ENCODE measurements at regions not wholly inside any gene's neighbourhood (a gene's known extent, or its start where the extent isn't known, plus 50 kb on each side); places are given as distances from the start of the nearest gene placed in this dataset.

DNA sequence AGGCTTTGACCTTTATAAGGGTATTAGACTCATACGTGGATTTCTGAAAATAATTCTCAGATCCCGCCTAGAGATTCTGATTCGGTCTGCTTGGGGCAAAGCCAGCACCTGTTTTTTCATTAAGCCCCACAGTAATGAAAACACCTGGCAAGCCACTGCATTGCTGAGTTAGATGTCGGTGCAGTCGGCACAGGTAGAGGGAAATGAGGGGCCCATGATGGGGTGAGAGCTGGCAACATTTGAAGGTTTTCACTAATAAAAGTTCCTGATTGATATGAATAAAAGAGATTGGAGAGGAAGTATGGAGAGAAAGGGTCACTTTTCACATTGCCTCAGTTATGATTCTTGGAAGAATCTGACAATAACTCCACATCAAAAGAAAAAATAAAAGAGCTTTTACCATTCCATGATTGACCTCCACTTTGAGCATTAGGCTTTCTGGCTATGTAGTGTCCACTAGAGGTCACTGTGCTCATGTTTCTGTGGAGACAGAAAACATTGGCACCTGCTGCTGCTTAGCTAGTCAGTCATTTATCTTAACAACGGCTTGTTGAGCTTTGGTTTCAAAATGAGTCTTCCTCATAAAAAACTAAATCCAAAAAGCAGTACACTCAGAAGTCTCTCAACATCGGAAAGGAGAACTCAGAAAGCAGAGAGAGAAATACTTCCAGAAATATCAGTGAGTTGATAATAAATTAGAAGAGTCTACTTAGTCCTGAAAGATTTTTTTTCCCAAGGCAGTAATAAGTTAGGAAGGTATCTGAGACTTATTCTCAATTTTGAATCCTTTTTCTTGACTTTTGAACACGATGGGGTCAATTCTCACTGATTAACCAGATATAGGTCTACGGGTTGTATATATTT, 53.3 kb upstream of the KLHL31 start:
- no peak overlapping the region for H3K27ac ChIP-seq
- no peak for TF ChIP-seq ZFX (IDR thresholded peaks at IDR 0.05)
- peak; percentile 93 for TF ChIP-seq CTCF (conservative IDR thresholded peaks at IDR 0.05)

DNA sequence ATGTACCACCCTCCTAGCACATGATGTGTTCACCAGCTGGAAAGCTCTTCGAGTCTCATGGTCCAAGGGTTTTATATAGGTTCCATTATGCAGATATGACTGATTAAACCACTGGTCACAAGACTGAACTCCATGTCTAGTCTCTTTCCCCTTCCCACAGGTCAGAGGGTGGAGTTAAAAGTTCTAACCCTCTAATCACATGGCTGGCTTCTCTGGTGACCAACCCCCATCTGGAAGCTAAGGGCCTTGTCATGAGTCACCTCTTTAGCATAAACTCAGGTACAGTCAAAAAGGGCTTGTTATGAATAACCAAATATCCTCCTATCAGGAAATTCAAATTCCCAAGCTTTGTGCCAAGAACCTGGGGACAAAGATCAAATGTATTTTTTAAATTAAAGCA, 52.0 kb upstream of the KLHL31 start:
- H3K27ac ChIP-seq: no peak overlapping the region
- no peak for TF ChIP-seq CTCF (conservative IDR thresholded peaks at IDR 0.05)
- no peak for TF ChIP-seq ZFX (IDR thresholded peaks at IDR 0.05)

DNA sequence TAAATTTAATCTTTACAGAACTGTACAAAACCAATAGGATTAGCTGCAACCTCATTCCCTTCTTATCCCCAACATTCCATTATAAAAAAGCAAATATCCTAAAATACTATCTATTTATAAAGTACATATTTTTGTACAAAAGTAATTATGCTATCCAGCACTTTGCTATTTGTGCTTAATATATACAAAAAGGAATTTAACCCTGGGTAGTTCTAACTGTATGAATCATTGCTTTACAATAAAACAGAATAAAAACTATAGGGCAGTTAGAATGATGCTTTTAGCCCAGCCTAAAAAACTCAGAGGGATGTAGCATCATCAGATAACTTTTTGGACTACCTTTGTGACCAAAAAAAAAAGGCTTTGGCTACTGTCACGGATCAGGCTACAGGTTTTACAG, 49.9 kb upstream of the KLHL31 start:
- TF ChIP-seq ZFX (IDR thresholded peaks at IDR 0.05): no peak
- no peak for TF ChIP-seq CTCF (conservative IDR thresholded peaks at IDR 0.05)
- H3K27ac ChIP-seq: no peak overlapping the region

Measured in C4-2B (cell line).